Osteoblast (primary cell): ENCODE measurements at regions not wholly inside any gene's neighbourhood (a gene's known extent, or its start where the extent isn't known, plus 50 kb on each side); places are given as distances from the start of the nearest gene placed in this dataset.

Experiments
- DNase-seq: peaks from one replicate; pipeline ENCODE4 v3.0.0; 2011; ENCODE audit warnings: low spot score, mixed read lengths; ENCODE audit not compliant: insufficient read length; ENCODE audit errors: missing footprints
- H2AFZ ChIP-seq: 2 replicates; pipeline ENCODE4 v1.6.0; 2011; ENCODE audit warnings: mild to moderate bottlenecking, low read length
- H3K27ac ChIP-seq: 2 replicates; pipeline ENCODE4 v1.5.1; 2011; ENCODE audit warnings: mild to moderate bottlenecking, low read depth, low read length, moderate library complexity
- H3K27me3 ChIP-seq: 2 replicates; pipeline ENCODE4 v1.6.0; 2012; ENCODE audit warnings: mild to moderate bottlenecking, control low read depth, inconsistent platforms, low read length, moderate library complexity; ENCODE audit not compliant: insufficient read depth
- H3K36me3 ChIP-seq: 2 replicates; pipeline ENCODE4 v1.5.1; 2011; ENCODE audit warnings: mild to moderate bottlenecking, low read length, control low read depth, moderate library complexity; ENCODE audit not compliant: insufficient read depth
- H3K4me1 ChIP-seq: 2 replicates; pipeline ENCODE4 v1.5.1; 2011; ENCODE audit warnings: mild to moderate bottlenecking, low read length, control low read depth, moderate library complexity; ENCODE audit not compliant: insufficient read depth
- H3K4me2 ChIP-seq: 2 replicates; pipeline ENCODE4 v1.6.0; 2011; ENCODE audit warnings: mild to moderate bottlenecking, low read length; ENCODE audit not compliant: insufficient read depth
- H3K4me3 ChIP-seq: fragments of 200-600 bp; sonication (generic); 3 replicates; pipeline ENCODE4 v1.5.1; 2012; ENCODE audit warnings: mild to moderate bottlenecking, low read length, inconsistent platforms; ENCODE audit not compliant: insufficient read depth
- H3K79me2 ChIP-seq: 2 replicates; pipeline ENCODE4 v1.6.0; 2012; ENCODE audit warnings: mild to moderate bottlenecking, low read length, control low read depth, inconsistent platforms; ENCODE audit not compliant: insufficient read depth
- H3K9me3 ChIP-seq: 2 replicates; pipeline ENCODE4 v1.5.1; 2011; ENCODE audit warnings: low read depth, low read length, control low read depth
- H4K20me1 ChIP-seq: 2 replicates; pipeline ENCODE4 v1.6.0; 2012; ENCODE audit warnings: mild to moderate bottlenecking, low read length, control low read depth; ENCODE audit not compliant: insufficient read depth
- TF ChIP-seq, protein P1 (sequence below): IDR thresholded peaks from 2 replicates; pipeline ENCODE4 v1.5.1; 2011; ENCODE audit warnings: mild to moderate bottlenecking, low read depth, low read length, moderate library complexity; ENCODE audit errors: extremely low read depth

GRCh38 chr15:95664450-95664849, 666.0 kb upstream of the NR2F2 start:
- Histone ChIP-seq H3K27me3 (no peaks in the 10 kb centered on the region), H3K36me3 (no peaks in the 10 kb centered on the region), H3K4me3 (no peak overlapping the region), H3K9me3 (no peaks in the 10 kb centered on the region), H2AFZ (no peak overlapping the region), H3K4me2 (no peak overlapping the region), H3K79me2 (no peaks in the 10 kb centered on the region), H3K4me1 (peaks cover 9% of the 10 kb centered on the region), H3K27ac (no peak overlapping the region), H4K20me1 (no peaks in the 10 kb centered on the region)
- DNase-seq: no peak
- TF ChIP-seq, protein P1, sequence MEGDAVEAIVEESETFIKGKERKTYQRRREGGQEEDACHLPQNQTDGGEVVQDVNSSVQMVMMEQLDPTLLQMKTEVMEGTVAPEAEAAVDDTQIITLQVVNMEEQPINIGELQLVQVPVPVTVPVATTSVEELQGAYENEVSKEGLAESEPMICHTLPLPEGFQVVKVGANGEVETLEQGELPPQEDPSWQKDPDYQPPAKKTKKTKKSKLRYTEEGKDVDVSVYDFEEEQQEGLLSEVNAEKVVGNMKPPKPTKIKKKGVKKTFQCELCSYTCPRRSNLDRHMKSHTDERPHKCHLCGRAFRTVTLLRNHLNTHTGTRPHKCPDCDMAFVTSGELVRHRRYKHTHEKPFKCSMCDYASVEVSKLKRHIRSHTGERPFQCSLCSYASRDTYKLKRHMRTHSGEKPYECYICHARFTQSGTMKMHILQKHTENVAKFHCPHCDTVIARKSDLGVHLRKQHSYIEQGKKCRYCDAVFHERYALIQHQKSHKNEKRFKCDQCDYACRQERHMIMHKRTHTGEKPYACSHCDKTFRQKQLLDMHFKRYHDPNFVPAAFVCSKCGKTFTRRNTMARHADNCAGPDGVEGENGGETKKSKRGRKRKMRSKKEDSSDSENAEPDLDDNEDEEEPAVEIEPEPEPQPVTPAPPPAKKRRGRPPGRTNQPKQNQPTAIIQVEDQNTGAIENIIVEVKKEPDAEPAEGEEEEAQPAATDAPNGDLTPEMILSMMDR: no peak

GRCh38 chr15:95669146-95669922, 661.2 kb upstream of the NR2F2 start:
- peak overlapping the region; percentile 58 for H2AFZ ChIP-seq
- H3K4me2 ChIP-seq: peak overlapping the region; percentile 67
- H3K27me3 ChIP-seq: no peaks in the 10 kb centered on the region
- H3K4me3 ChIP-seq: peak overlapping the region; percentile 30
- no peak overlapping the region for H3K27ac ChIP-seq
- TF ChIP-seq, protein P1: no peak
- H3K36me3 ChIP-seq: no peaks in the 10 kb centered on the region
- H3K79me2 ChIP-seq: no peaks in the 10 kb centered on the region
- H4K20me1 ChIP-seq: no peaks in the 10 kb centered on the region
- H3K4me1 ChIP-seq: no peaks in the 10 kb centered on the region
- no peaks in the 10 kb centered on the region for H3K9me3 ChIP-seq
- no peak for DNase-seq

GRCh38 chr15:95674031-95674430, 656.5 kb upstream of the NR2F2 start:
- no peak for DNase-seq
- H3K4me2 ChIP-seq: no peak overlapping the region
- H3K9me3 ChIP-seq: no peaks in the 10 kb centered on the region
- H3K36me3 ChIP-seq: no peaks in the 10 kb centered on the region
- TF ChIP-seq, protein P1: no peak
- no peak overlapping the region for H3K4me3 ChIP-seq
- H4K20me1 ChIP-seq: no peaks in the 10 kb centered on the region
- no peak overlapping the region for H3K27ac ChIP-seq
- H3K4me1 ChIP-seq: no peaks in the 10 kb centered on the region
- H3K79me2 ChIP-seq: no peaks in the 10 kb centered on the region
- H3K27me3 ChIP-seq: no peaks in the 10 kb centered on the region
- no peak overlapping the region for H2AFZ ChIP-seq

DNA sequence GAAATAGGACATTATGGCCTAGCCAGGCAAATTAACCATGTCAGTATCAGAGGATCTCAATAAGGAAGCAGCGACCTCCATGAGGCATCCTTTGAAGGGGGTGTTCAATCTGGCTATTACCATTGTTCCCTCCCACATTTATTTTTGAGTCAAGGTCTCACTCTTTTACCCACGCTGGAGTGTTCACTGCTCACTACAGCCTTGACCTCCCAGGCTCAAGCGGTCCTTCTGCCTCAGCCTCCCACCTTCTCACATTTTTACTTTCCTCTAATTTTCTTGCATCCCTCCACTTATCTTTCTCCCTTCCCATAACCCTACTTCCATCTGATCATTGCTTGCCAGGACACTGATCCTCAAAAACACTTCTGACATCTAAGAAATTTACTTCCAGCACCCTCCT, 654.0 kb upstream of the NR2F2 start:
- TF ChIP-seq, protein P1: no peak
- H2AFZ ChIP-seq: no peak overlapping the region

More for the DNA sequence above, 654.0 kb upstream of the NR2F2 start:
- H3K4me2 ChIP-seq: no peak overlapping the region
- no peaks in the 10 kb centered on the region for H3K79me2 ChIP-seq
- H3K4me3 ChIP-seq: no peak overlapping the region
- no peaks in the 10 kb centered on the region for H4K20me1 ChIP-seq
- no peaks in the 10 kb centered on the region for H3K9me3 ChIP-seq
- no peaks in the 10 kb centered on the region for H3K4me1 ChIP-seq
- H3K27ac ChIP-seq: no peak overlapping the region
- no peak for DNase-seq
- H3K36me3 ChIP-seq: no peaks in the 10 kb centered on the region
- no peaks in the 10 kb centered on the region for H3K27me3 ChIP-seq
